Testis (tissue), 2 donors: ENCODE measurements at regions not wholly inside any gene's neighbourhood (a gene's known extent, or its start where the extent isn't known, plus 50 kb on each side); places are given as distances from the start of the nearest gene placed in this dataset.

ENCODE experiments used
- POLR2A ChIP-seq: fragments of 450-650 bp; IDR thresholded peaks from one replicate; pipeline ENCODE4 v1.6.1; 2017; ENCODE audit warnings: antibody characterized with exemption, mild to moderate bottlenecking, moderate library complexity
- TF ChIP-seq, protein P1 (sequence below), 3 experiments: fragments of 450-650 bp in 2 of 3; fragments of 200-600 bp in 1 of 3; sonication (generic) in 1 of 3; IDR thresholded peaks; one replicate each; pipeline ENCODE4 v1.5.1; 2016 to 2019; ENCODE audit warnings: antibody characterized with exemption in 3 of 3, mild to moderate bottlenecking in 2 of 3, moderate library complexity in 1 of 3

DNA sequence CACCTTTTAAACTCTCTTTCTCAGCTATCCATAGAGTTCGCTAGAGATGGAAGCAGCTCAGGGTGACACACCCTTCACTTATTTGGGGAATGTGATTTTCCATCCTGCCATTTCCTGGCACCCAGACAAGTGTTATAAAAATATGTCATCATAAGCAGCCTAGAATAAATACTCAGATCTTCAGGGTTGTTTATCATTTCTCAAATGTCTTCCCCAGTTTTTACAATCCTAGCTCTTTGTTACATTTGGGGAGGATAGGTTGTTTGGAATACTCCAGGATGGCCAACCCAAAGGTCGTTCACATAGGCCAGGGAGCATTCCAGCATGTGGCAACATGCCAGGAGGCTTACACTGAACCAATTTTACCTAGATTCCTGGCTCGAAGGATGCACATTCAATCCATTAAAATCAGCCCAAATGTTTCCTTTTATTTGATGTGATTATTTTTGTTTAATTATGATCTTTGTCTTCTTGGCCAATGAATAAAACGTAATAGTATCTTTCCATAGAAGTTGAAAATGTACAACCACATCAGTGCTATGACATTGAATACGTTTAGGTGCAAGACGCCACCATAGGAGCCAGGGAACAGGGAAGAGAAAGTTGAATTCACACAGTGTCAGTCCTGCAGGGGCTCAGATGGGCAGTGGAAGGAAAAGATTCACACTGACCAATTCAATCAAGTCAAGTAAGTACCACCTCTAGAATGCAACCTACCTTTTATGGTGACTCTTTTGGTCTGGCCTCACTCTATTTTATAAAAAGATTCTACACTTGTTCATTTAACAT, 537.7 kb upstream of the MDFIC2 start:
- TF ChIP-seq, protein P1, sequence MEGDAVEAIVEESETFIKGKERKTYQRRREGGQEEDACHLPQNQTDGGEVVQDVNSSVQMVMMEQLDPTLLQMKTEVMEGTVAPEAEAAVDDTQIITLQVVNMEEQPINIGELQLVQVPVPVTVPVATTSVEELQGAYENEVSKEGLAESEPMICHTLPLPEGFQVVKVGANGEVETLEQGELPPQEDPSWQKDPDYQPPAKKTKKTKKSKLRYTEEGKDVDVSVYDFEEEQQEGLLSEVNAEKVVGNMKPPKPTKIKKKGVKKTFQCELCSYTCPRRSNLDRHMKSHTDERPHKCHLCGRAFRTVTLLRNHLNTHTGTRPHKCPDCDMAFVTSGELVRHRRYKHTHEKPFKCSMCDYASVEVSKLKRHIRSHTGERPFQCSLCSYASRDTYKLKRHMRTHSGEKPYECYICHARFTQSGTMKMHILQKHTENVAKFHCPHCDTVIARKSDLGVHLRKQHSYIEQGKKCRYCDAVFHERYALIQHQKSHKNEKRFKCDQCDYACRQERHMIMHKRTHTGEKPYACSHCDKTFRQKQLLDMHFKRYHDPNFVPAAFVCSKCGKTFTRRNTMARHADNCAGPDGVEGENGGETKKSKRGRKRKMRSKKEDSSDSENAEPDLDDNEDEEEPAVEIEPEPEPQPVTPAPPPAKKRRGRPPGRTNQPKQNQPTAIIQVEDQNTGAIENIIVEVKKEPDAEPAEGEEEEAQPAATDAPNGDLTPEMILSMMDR (IDR thresholded peaks at IDR 0.05): no peak
- no peak for TF ChIP-seq POLR2A
